ENCODE measurements at regions not wholly inside any gene's neighbourhood (a gene's known extent, or its start where the extent isn't known, plus 50 kb on each side); places are given as distances from the start of the nearest gene placed in this dataset.

DNA sequence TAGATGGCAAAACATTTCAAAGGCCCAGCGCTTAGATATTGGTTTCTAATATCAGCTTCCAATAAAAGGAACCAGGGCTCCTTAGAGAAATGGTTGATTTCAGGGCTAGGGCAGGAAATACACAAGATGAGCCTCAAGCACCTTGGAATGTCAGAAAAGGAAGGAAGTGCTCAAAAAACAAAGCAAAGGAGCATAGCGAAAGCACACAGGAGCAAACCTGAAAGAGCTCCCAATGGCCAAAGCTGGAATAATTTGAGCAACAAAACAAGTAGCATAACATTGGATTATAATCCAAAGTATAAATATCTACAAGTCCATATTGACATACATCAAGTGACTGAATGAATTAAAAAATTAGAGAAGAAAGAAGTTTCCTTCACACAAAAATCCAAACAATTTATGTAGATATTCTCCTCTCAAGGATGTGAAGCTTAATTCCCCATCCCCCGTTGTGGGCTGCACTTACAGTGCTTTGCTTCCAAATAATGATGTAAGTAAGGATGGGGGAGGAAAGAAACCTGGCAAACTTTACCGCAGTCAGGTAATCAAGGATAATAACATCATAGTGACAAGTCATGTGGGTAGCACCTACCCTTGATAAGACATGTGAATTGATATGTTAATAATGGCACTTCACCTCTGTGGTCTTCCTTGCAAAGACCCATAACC is 132.9 kb upstream of the DST start:
- no peak for DNase-seq (ENCODE audit: low read depth in 4 of 4, low spot score in 3 of 4)

DNA sequence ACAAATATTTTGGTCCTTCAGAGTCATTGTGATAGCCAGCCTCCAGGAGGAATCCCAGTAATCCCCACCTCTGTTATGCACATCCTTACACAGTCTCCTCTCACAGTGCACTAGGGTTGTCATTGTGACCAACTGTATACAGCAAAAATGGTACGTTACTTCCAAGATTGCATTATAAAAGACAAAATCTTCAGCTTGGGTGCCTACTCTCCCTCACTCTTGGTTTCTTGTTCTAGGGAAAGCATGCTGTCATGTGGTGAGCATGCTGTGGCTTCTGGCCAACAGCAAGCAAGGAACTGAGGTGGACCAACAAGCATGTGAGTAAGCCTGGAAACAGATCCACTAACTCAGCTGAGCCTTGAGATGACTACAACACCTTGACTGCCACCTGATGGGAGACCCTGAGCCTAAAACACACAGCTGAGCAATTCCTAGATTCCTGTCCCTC is 130.1 kb upstream of the DST start:
- no peak for DNase-seq (ENCODE audit: low read depth in 4 of 4, low spot score in 3 of 4)

DNA sequence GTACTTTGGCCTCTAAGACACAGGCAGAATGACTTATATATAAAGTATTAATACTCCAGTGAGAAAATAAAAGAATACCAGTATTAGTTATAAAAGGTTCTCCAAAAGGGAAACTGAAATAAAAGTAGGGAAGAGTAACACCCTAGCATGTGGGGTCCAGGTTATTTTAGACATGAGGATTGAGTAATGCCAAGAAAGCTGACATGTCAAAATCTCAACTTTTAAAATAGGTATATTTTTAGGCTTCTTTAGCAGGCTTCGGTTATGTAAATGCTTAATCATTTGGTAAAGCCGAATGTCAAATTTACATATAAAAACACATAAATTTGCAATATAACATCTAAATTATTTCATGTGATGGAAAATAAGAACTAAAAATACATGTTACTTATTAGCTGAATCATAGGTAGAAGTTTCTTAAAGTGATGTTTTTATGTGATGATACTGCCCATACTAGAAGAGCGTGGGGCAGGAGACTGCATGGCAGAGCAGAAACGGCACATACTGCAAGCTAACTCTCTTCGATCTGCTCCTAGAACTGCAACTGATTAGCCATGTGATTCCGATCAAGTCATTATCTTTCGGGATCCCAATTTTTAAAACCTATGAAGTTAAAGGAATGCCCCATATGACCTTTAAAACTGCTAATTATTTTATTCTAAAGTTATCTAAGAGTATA is 129.4 kb upstream of the DST start:
- no peak for DNase-seq (ENCODE audit: low read depth in 4 of 4, low spot score in 3 of 4)

DNA sequence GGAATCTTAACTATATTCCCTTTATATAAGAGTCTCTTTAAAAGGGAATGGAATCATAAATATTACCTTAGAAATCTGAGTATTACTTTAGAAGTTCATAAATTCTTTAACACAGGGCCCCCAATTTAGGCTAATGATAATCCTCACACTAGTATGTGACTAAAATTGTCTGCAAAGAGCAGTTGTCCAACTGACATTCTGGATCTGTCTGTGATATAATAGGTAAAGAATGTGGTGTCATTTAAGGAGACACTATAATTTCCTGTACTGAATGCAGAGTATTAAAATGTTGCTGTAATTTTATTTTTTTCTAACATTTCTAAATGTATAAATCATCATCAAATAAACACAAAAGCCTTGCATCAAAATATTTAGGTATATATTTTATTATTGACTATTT is 128.5 kb upstream of the DST start:
- DNase-seq (ENCODE audit: low read depth in 4 of 4, low spot score in 3 of 4) = no peak

DNA sequence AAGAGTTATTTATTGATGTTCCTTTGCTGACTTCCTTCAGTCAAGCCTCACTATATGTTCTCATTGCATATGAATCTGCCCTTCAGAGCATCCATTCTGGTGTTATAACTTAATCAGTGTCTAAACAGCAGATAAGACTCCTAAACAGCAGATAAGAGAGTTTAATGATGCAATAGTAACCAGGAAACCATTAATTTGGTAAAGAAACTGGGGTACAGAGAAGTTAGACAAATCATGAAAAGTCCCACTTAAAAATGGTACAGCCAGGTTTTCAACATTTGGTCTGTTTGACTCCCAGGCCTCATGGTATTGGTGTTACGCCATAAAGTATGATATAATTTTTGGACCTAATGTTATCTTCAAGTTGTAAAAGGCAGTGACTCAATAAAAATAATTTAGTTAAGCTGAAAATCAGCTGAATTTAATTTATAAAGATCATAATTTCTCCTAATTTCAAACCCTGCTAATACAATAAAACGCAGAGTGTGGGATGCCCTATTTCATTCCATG is 127.4 kb upstream of the DST start:
- no peak for DNase-seq (ENCODE audit: low read depth in 4 of 4, low spot score in 3 of 4)

DNA sequence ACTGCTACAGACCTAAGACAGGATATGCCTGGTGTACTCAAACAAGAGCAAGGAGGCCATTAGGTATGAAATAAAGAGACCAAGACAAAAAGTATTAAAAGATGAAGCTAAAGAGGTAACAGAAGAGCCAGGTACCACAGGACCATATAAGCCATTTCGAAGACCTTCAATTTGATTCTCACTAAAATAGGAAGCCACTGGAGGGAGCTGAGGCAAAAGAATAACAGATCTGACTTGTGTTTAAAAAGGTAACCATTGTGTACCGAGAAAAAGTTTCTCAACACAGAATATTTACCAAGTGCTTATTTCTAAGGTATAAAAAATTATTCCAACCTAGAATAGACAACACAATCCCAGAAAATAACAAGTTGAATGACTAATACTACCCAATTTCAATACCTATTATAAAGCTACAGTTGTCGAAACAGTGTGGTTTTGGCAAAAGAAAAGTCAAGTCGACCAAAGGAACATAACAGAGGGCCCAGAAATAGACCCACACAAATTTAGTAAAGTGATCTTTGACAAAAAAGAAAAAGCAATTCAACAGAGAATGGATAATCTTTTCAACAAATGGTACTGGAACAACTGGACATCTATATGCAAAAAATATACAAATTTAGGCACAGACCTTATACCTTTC is 125.3 kb upstream of the DST start:
- DNase-seq (ENCODE audit: low read depth in 4 of 4, low spot score in 3 of 4) = no peak

DNA sequence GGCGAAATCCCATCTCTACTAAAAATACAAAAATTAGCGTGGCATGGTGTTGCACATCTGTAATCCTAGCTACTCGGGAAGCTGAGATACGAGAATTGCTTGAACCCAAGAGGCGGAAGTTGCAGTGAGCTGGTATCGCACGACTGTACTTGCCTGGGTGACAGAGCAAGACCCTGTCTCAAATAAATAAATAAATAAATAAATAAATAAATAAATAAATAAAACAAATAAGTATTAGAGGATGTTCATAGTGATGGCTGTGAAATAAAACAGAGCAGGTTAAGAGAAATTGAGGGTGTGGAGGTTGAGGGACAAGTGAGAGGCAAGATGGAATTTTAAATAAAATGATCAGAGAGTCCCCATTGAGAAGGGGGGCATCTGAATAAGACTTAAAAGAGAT is 124.7 kb upstream of the DST start:
- no peak for DNase-seq (ENCODE audit: low read depth in 4 of 4, low spot score in 3 of 4)

DNA sequence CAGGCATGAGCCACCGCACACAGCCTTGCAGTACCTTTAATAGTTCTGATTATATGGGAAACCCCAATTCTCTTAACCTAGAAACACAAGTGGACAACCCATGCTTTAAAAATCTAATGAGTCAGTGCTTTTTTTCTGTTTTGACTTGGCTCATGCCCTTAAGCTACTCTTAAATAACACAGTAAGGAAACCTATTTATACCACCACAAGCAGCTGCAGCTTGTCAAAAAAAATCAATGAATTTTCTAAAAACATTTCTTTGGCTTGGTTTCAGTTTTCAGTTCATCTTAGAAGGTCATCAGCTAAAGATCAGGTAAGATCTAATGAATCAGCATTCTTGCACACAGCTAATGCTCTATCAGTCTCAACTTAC is 124.1 kb upstream of the DST start:
- no peak for DNase-seq (ENCODE audit: low read depth in 4 of 4, low spot score in 3 of 4)

DNA sequence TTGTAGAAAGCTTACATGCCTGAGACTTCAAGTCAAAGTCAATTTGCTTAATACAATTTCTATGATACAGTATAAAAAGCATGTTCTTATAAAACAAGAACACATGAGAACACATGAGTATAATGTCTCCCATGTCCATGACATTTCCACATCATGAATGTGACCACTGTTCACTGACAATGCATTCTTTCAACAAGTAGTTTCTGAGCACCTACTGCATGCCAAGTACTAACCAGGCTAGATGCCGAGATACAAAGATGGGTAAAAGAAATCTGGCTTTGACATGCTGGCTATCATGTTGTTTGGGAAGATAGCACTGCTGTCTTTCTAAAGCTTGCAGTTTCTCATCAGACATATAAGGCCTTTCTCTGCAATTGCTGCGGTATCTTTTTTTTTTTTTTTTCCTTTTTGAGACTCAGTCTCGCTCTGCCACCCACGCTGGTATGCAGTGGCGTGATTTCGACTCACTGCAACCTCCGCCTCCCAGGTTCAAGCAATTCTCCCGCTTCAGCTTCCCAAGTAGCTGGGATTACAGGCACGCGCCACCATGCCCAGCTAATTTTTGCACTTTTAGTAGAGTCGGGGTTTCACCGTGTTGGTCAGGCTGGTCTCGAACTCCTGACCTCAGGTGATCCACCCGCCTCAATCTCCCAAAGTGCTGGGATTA is 123.6 kb upstream of the DST start:
- no peak for DNase-seq (ENCODE audit: low read depth in 4 of 4, low spot score in 3 of 4)

DNA sequence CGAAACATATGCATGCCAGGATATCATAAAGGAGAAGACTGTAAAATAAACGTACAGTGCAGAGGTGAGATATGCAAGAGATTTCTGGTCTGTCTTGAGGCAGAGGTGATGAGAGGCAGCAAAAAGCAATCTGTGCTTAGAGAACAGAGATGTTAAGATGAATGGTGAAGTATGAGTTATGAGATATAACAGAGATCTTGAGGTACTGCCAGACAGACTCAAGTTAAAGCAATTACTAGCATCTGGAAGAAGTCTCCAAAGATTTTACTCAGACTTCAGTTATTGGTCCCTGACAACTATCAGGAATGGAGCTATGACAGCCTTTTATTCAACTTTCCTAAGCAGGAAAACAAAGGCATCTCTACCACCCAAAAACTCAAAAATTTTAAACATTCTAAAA is 122.8 kb upstream of the DST start:
- no peak for DNase-seq (ENCODE audit: low read depth in 4 of 4, low spot score in 3 of 4)

DNA sequence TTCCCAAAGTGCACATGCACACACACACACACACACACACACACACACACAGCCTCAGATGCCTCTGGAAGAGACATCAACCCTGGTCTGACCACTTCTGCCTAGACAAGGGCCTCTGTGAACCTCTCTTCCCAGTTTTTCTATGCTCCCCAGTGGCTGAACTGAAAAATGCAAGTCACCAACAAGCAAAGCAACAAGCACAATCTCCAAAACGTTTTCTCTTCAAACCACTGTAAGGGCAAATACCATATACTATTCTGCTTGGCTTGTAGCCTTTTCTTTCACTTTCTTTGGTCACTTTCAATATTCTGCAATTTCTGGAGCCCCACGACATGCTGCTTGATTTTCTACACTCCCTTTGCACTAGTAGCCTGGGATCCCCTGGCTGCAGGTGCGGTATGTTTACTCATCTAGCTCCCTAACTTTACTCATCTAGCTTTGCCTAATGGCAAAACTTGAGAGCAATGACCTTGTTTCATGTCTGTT is 121.4 kb upstream of the DST start:
- DNase-seq (ENCODE audit: low read depth in 4 of 4, low spot score in 3 of 4) = no peak

DNA sequence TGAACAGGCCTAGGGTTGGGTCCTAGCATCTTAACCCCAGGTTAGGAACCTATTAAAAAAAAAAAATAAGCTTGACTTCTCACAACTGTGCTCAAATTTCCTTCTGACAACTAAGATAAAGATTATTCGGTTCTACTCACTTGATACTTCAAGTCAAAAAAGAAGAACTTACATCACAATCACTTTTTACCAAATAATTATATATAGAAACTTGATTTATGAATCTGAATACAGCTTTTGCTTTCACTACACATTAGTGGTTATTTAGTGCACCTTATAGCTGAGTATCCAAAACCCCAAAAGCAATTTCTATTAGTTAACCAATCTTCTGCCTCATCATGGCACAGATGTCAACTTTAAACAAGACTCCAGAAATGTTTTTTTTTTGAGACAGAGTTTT is 119.0 kb upstream of the DST start:
- DNase-seq (ENCODE audit: low read depth in 4 of 4, low spot score in 3 of 4) = no peak

DNA sequence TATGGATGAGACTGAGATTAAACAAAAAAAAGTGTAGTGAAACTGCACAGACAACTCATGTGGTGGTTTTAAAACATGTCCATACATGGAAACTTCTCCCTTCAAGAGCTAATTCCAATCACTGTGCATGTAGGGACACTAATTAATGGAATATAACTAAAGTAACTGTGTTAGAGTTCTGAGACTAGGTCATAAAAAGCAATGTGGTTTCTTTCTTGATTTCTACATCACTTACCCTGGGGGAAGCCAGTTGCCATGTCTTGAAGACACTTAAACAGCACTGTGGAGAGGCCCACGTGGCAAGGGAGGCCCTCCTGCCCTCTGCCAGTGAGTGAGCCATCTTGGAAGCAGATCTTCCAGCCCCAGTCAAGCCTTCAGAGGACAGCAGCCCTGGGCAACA is 118.2 kb upstream of the DST start:
- DNase-seq (ENCODE audit: low read depth in 4 of 4, low spot score in 3 of 4) = no peak

DNA sequence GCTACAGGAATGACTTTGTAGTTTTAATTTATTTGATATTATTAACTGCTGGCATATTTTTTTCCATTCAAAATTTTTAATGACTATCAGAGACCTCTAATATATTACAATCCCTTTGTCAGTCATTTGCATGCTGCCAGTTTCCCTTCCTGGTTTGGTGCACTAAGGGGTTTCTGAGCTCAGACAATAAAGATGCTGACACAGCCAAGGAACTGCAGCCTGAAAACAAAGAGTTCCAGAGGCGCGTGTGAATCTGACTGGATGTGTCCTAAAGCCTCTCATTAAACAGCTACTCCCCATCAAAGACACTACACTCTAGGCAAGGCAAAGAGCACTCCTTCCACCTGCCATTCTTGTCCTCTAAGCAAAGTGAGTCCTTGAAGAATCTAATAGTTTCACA is 116.8 kb upstream of the DST start:
- DNase-seq (ENCODE audit: low read depth in 4 of 4, low spot score in 3 of 4) = no peak

DNA sequence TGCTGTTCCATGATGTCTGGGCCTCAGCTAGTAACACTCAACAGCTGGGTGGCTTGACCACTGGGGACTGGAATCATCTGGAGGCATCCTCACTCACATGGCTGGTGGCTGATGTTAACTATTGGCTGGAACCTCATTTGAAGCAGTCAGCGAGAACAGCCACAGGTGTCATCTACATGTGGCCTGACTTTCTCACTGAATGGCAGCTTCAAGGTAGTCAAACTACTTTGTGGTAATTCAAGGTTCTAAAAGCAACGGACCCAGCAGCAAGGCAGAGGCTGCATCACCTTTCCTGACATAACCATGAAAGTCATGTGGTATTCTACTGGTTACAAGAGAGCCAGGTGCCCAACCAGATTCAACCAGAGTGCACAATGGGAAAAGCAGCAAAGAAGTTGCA is 115.9 kb upstream of the DST start:
- no peak for DNase-seq (ENCODE audit: low read depth in 4 of 4, low spot score in 3 of 4)

DNA sequence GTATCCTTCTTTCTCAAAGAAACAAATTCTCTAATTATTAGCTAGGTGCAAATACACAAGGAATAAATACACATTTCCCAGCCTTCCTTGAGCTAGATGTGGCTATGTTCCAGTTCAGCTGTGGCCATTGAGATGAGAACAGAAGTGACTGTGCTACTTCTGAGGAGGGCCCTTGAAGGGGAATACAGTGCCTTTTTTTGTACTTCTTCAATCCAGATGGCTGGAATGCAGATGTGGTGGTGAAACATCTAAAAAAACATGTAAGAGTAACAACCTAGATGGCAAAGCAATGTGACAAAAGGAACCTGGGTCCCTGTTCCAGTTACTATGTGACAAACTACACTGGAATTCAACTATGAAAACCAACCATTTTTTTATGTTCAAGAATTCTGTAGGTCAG is 115.4 kb upstream of the DST start:
- DNase-seq (ENCODE audit: low read depth in 4 of 4, low spot score in 3 of 4) = no peak

DNA sequence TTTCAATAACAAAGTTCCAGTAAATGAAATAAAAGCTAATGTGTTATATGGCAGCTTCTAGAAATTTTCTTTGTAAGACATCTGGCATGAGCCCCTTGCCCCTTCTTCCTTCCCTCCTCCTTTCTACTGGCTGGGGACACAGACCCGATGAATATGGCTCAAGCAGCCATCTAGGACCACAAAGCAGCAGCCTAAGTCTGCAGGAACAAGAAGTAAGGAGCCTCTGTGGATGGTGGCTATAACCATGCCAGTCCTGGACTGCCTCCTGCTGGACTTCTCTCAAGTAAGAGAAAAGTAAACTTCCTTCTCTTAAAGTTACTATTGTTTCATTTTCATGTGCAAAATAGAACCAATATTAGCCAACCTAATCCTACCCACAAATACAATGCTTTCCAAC is 114.9 kb upstream of the DST start:
- DNase-seq (ENCODE audit: low read depth in 4 of 4, low spot score in 3 of 4) = no peak

DNA sequence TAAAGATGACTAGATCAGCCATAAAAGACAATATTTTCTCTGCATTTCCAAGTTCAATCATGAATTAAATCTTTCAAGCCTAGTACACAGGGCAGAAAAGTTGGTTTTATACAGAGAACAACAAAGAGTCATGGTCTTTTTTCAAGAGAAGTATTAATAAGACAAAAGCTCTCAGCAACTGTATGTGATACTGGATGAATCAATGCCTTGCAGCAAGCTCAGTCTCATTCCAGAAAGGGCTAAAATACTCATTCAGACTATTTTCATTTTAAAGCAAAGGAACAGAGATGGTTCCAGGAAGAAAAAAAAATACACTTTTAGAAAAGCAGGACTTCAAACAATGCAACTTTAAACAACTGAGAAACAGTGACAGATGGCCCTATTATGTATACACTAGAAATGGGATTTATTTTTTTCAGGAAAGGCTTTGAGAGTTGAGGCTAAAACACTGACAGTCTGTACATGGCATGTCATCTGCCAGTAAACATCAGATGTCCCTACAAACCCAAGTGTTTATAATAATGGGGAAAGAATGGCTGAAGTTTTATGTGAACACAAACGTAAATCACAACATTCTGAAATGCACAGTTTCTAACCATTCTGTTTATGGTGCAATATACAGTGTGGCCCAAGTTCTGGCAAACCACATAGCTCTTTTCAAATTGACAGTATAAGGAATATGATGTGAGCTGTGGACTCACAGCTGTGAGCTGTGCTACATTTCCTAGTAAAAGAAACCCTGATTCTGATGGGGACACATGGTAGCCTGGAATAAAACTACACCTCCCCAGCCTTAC is 114.3 kb upstream of the DST start:
- no peak for DNase-seq (ENCODE audit: low read depth in 4 of 4, low spot score in 3 of 4)

DNA sequence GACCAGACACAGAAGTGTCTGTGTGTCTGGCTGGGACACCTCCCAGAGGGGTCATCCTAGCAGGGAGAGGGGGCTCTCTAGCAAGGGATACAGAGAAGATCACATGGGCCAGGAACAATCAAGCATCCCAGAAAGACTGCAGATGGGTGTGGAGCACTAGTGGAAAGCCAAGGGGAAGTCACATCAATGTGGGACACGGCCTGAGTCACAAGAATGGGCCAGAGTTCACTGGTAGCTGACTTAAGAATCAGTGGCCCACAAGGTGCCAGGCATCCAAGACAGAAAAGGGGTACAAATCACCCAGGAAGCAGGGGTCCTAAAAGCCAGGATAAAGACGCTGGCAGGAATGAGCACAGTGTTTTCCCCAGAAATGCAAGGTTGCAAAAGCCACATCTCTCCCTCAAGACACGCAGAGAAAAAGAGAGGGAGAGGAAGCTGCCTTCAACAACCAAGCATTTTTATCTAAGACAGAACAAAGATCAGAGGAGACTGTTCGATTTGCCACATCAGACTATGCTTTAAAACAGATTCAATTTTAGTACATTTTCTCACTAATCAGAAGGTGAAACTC is 113.6 kb upstream of the DST start:
- DNase-seq (ENCODE audit: low read depth in 4 of 4, low spot score in 3 of 4) = no peak

DNA sequence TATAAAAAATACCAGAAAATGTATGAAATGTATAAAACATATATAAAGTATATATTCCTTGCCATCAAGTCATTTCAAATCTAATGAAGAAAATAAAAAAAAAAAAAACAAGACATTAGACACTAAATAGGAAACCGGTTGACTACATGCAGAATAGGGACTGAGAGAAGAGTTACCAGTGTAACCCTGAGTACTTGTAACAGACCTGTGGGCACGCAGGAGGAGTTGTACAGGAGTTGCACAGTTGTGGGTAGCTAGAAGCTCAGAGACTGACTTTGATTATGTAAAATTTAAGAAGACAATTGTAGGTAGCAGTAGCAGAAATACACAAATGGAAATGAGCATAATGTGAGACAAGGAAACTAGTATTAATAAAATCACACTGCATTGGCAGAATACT is 112.4 kb upstream of the DST start:
- DNase-seq (ENCODE audit: low read depth in 4 of 4, low spot score in 3 of 4) = no peak

Data from right renal pelvis (tissue), 4 donors.